Astrocyte of the spinal cord (primary cell): ENCODE measurements at regions not wholly inside any gene's neighbourhood (a gene's known extent, or its start where the extent isn't known, plus 50 kb on each side); places are given as distances from the start of the nearest gene placed in this dataset.

ENCODE experiments used
- DNase-seq: peaks from one replicate; pipeline ENCODE4 v3.0.0; 2011; ENCODE audit warnings: low read depth, low spot score
- H3K4me3 ChIP-seq: 2 replicates; pipeline ENCODE4 v1.5.1; 2011; ENCODE audit warnings: low read depth, mild to moderate bottlenecking, low read length, moderate library complexity
- in situ Hi-C: cut with HindIII; loops from 2 replicates; pipeline ENCODE4 v1.10.0; 2017; ENCODE audit warnings: low sequenced_read_pairs
- TF ChIP-seq, protein P1 (sequence below): IDR thresholded peaks from 2 replicates; pipeline ENCODE4 v1.5.1; 2012; ENCODE audit warnings: low read depth, mild to moderate bottlenecking, low read length, inconsistent platforms

DNA sequence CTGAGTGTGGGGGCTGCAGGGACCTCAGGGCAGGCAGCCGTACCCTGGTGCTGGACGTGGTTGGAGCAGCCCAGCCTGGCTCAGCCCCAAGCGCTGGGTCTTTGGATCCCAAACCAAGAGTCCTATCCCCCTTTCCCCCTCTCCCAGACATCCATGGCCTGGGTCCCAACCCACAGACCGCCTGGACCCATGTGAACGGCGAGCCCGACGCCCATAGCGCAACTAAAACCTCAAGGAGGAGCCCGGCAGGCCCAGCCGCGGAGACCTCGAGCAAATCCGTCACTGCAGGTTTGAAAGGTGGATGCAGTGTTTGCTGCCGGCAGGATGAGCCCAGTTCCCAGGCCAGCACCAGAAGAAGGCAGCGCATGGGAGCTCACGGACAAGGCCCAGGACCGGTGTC lies 337.0 kb downstream of the BRD1 start:
- TF ChIP-seq, protein P1, sequence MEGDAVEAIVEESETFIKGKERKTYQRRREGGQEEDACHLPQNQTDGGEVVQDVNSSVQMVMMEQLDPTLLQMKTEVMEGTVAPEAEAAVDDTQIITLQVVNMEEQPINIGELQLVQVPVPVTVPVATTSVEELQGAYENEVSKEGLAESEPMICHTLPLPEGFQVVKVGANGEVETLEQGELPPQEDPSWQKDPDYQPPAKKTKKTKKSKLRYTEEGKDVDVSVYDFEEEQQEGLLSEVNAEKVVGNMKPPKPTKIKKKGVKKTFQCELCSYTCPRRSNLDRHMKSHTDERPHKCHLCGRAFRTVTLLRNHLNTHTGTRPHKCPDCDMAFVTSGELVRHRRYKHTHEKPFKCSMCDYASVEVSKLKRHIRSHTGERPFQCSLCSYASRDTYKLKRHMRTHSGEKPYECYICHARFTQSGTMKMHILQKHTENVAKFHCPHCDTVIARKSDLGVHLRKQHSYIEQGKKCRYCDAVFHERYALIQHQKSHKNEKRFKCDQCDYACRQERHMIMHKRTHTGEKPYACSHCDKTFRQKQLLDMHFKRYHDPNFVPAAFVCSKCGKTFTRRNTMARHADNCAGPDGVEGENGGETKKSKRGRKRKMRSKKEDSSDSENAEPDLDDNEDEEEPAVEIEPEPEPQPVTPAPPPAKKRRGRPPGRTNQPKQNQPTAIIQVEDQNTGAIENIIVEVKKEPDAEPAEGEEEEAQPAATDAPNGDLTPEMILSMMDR, result no peak
- in situ Hi-C loops, result no loop called here
- DNase-seq, result no peak
- H3K4me3 ChIP-seq, result no peak overlapping the region

DNA sequence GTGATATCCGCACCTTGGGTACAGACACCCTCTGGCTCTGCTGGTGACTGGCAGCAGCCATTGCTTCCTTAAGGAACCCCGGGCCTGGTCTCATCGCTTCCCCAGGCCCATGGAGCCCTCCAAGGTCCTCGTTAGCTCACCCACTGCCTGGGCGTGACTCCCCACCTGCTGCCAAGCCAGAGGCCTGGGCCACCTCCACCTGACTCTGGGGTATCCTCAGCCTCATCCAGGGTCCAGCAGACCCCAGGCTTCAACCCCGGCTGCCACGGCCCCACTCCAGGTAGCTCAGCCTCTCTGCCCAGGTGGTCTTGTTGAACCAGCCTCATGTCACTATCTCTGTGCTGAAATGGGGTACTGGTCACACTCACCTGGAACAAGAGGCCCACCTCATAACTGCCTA lies 337.9 kb downstream of the BRD1 start:
- H3K4me3 ChIP-seq, result no peak overlapping the region
- in situ Hi-C loops, result no loop called here
- DNase-seq, result no peak
- TF ChIP-seq, protein P1, result no peak

DNA sequence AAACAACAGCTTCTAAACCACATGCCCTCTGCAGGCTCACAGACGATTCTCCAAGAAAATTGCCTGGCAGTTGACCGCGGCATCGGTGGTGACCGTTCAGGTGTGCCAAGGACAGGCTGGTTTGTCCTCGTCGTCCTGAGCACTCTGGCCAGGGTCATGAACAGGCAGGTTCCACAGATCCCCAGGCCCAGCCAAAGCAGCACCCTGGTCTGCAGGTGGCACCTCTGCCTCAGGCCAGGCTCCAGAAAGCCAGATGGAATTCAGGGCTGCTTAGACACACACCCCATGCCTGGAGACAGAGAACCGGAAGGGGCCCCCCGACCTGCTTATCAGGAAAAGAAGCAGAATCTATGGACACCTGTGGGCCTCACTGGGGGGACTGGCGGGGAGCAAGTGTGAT lies 338.7 kb downstream of the BRD1 start:
- in situ Hi-C loops, result no loop called here
- TF ChIP-seq, protein P1, result no peak
- no peak for DNase-seq
- no peak overlapping the region for H3K4me3 ChIP-seq

DNA sequence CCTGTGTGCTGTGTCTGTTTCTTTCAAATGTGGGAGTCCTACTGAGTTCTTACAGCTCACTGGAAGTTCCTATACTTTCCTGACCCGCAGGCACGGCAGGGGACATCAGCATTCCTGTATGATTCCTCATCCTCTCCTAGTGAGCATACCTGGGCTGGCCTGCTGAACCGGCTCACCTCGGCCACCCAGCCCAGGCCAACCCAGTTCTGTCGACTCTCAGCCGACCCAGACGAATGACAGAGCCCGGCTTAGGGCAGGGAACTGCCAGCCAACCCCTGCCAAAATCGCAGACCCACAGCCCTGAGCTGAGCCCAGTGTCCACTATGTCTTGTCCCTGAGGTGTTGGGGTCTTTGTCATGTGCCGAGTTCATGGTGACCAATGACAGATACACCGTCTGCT lies 339.7 kb downstream of the BRD1 start:
- TF ChIP-seq, protein P1, result no peak
- DNase-seq, result no peak
- H3K4me3 ChIP-seq, result no peak overlapping the region
- in situ Hi-C loops, result no loop called here

DNA sequence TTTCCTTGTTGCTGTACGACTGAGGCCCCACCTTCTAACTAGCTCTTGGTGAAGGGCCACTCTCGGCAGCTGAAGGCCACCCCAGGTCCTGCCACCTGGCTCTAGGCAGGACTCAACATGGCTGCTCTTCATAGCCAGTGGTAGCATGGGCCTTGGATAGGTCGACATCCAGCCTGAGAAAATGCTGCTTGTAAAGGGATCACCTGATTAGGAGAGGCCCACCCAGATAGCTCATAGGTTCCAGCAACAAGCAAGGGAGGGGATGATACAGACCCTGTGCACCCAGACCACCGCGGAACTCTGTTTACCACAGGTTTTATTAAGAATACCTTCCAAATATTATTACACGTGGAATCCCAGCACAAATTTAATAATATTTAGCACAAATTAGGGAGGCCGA lies 341.4 kb downstream of the BRD1 start:
- DNase-seq, result no peak
- no peak overlapping the region for H3K4me3 ChIP-seq
- TF ChIP-seq, protein P1, result no peak
- in situ Hi-C loops, result no loop called here

DNA sequence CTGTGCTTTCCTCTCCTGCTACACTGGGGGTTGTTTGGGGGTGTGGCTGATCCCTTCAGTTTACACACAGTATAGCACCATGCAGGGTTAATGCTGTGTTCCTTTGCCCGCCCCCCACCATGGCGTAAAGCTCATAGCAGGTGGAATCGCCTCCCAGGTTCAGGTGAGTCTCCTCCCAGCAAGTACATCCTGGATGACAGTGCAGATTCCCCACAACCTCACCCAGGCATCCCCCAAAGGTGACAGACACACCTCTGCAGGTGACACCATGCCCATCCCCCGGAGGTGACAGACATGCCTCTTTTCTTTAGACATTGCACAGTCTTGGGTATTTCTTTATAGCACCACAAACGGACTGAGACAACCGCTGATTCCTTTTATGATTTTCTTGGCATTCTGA lies 343.7 kb downstream of the BRD1 start:
- TF ChIP-seq, protein P1, result no peak
- H3K4me3 ChIP-seq, result no peak overlapping the region
- DNase-seq, result no peak
- in situ Hi-C loops, result no loop called here

DNA sequence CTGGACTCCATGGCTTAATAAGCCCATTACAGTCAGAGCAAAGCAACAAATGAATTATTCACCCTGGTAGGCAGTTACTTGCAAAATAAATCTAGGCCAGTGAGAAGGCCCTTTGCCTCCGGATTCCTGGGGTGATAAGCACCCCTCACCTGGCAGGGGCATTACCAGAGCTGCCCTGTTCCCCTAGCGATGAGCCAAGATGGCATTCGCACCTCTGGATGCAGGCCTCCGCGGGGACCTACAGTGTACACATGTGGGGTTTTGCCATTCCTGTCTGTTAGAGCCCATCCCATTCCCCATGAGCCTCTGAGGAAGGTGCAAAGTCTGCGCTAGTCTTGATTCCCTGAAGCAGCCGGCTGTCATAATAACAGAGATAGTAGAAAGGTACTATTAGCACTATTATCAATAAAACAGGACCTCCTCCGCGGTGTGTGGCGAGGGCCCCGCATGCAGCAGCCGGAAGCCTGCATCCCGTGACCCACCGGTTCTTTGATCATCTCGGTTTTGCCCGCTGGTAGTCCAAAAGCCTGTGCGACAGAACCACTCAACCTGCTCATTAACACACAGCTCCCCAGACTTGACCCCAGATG lies 344.3 kb downstream of the BRD1 start:
- H3K4me3 ChIP-seq, result no peak overlapping the region
- in situ Hi-C loops, result no loop called here
- TF ChIP-seq, protein P1, result no peak
- DNase-seq, result no peak
